ENCODE measurements at regions not wholly inside any gene's neighbourhood (a gene's known extent, or its start where the extent isn't known, plus 50 kb on each side); places are given as distances from the start of the nearest gene placed in this dataset.

- peaks cover 7% of the 10 kb centered on the region for H3K9me3 Mint-ChIP-seq (ENCODE audit: insufficient read depth)
- ChIA-PET POLR2A (no interaction called here), CTCF (no interaction called here)
- no peaks in the 10 kb centered on the region for H3K4me1 Mint-ChIP-seq
- ATAC-seq (ENCODE audit: low read depth) (no peak), DNase-seq (no peak)
- H3K27me3 Mint-ChIP-seq, result no peaks in the 10 kb centered on the region
- no peak overlapping the region for H2AFZ ChIP-seq (ENCODE audit: insufficient read depth, low read depth, low read length, poor library complexity, severe bottlenecking)
- H3K79me2 ChIP-seq (ENCODE audit: control insufficient read depth, insufficient read depth, low read length), result no peaks in the 10 kb centered on the region
- no peak overlapping the region for H3K27ac Mint-ChIP-seq
- intact Hi-C loops (cut with micrococcal nuclease), result no loop called here
- H3K4me3 ChIP-seq (ENCODE audit: control extremely low read depth in 1 of 5, extremely low read depth in 1 of 5, insufficient read depth in 1 of 5, low read depth in 2 of 5, low read length in 4 of 5), result no peak overlapping the region
- TF ChIP-seq EZH2 (IDR thresholded peaks at IDR 0.05; ENCODE audit: borderline replicate concordance, insufficient read depth, low read depth, low read length, poor library complexity, severe bottlenecking) (no peak), CTCF (IDR thresholded peaks at IDR 0.05) (no peak)
- H3K9me3 ChIP-seq (ENCODE audit: control extremely low read depth in 1 of 3, control insufficient read depth in 2 of 3, insufficient read depth in 1 of 3, low read length in 2 of 3), result peaks cover 0 to 4% (median 4%) of the 10 kb centered on the region in 3 donors
- no peaks in the 10 kb centered on the region for H3K27me3 ChIP-seq (replicated peaks in 1 of 4; ENCODE audit: control extremely low read depth in 1 of 4, control insufficient read depth in 3 of 4, insufficient read depth in 4 of 4, low read length in 3 of 4)
- H3K4me3 Mint-ChIP-seq, result no peak overlapping the region
- no peaks in the 10 kb centered on the region for H4K20me1 ChIP-seq (ENCODE audit: control insufficient read depth, insufficient read depth, low read length, poor library complexity, severe bottlenecking)
- H3K4me2 ChIP-seq (replicated peaks; ENCODE audit: low read depth, low read length, poor library complexity, severe bottlenecking), result no peak overlapping the region
- H3K27ac ChIP-seq (ENCODE audit: low read length in 2 of 2), result no peak overlapping the region
- H3K9ac ChIP-seq (ENCODE audit: low read length), result no peak overlapping the region
- WGBS (ENCODE audit: insufficient coverage), result no CpG with 5 or more reads among the region's 1 CpG
- H3K36me3 ChIP-seq (replicated peaks in 1 of 2; ENCODE audit: control extremely low read depth in 1 of 2, control insufficient read depth in 1 of 2, extremely low read depth in 1 of 2, insufficient read depth in 2 of 2, low read length in 1 of 2), result no peaks in the 10 kb centered on the region
- no peaks in the 10 kb centered on the region for H3K4me1 ChIP-seq (ENCODE audit: control insufficient read depth in 2 of 2, insufficient read depth in 2 of 2, low read length in 2 of 2)
Observed at GRCh38 chr14:62592877-62593276, 452.4 kb downstream of the KCNH5 start.

- POLR2A ChIA-PET, result no interaction called here
- TF ChIP-seq EZH2 (IDR thresholded peaks at IDR 0.05; ENCODE audit: borderline replicate concordance, insufficient read depth, low read depth, low read length, poor library complexity, severe bottlenecking) (no peak), CTCF (IDR thresholded peaks at IDR 0.05) (no peak)
Observed at GRCh38 chr14:62597143-62597542, 448.1 kb downstream of the KCNH5 start.

More at GRCh38 chr14:62597143-62597542, 448.1 kb downstream of the KCNH5 start:
- Histone ChIP-seq H3K4me3 (ENCODE audit: control extremely low read depth in 1 of 5, extremely low read depth in 1 of 5, insufficient read depth in 1 of 5, low read depth in 2 of 5, low read length in 4 of 5) (no peak overlapping the region), H2AFZ (ENCODE audit: insufficient read depth, low read depth, low read length, poor library complexity, severe bottlenecking) (no peak overlapping the region), H3K9ac (ENCODE audit: low read length) (no peak overlapping the region), H4K20me1 (ENCODE audit: control insufficient read depth, insufficient read depth, low read length, poor library complexity, severe bottlenecking) (no peaks in the 10 kb centered on the region), H3K27ac (ENCODE audit: low read length in 2 of 2) (no peak overlapping the region), H3K4me2 (replicated peaks; ENCODE audit: low read depth, low read length, poor library complexity, severe bottlenecking) (no peak overlapping the region), H3K4me1 (ENCODE audit: control insufficient read depth in 2 of 2, insufficient read depth in 2 of 2, low read length in 2 of 2) (no peaks in the 10 kb centered on the region), H3K27me3 (replicated peaks in 1 of 4; ENCODE audit: control extremely low read depth in 1 of 4, control insufficient read depth in 3 of 4, insufficient read depth in 4 of 4, low read length in 3 of 4) (no peaks in the 10 kb centered on the region), H3K79me2 (ENCODE audit: control insufficient read depth, insufficient read depth, low read length) (no peaks in the 10 kb centered on the region), H3K9me3 (ENCODE audit: control extremely low read depth in 1 of 3, control insufficient read depth in 2 of 3, insufficient read depth in 1 of 3, low read length in 2 of 3) (peaks cover 0 to 4% (median 0%) of the 10 kb centered on the region in 3 donors), H3K36me3 (replicated peaks in 1 of 2; ENCODE audit: control extremely low read depth in 1 of 2, control insufficient read depth in 1 of 2, extremely low read depth in 1 of 2, insufficient read depth in 2 of 2, low read length in 1 of 2) (no peaks in the 10 kb centered on the region)
- intact Hi-C loops (cut with micrococcal nuclease), result no loop called here
- Mint-ChIP-seq H3K9me3 (ENCODE audit: insufficient read depth) (peaks cover 7% of the 10 kb centered on the region), H3K27ac (no peak overlapping the region), H3K27me3 (no peaks in the 10 kb centered on the region), H3K4me3 (no peak overlapping the region), H3K4me1 (no peaks in the 10 kb centered on the region)
- ATAC-seq (ENCODE audit: low read depth) (no peak), DNase-seq (no peak)
- CTCF ChIA-PET, result no interaction called here
- no CpG with 5 or more reads among the region's 1 CpG for WGBS (ENCODE audit: insufficient coverage)
